Mesothelial cell of epicardium (in vitro differentiated cells): ENCODE measurements at regions not wholly inside any gene's neighbourhood (a gene's known extent, or its start where the extent isn't known, plus 50 kb on each side); places are given as distances from the start of the nearest gene placed in this dataset.
"Not testable (repeated sequence)": the region's sequence is repeated elsewhere in the genome, so short reads cannot be mapped to it uniquely, and the experiment has no call there.

Experiments used
- DNase-seq, 2 experiments: peaks; one replicate each; pipeline ENCODE4 v3.0.0; 2021; ENCODE audit warnings: low spot score in 2 of 2; ENCODE audit not compliant: unreplicated experiment in 2 of 2
- H3K27ac Mint-ChIP-seq: 2 replicates; pipeline ENCODE4 v1.8.0; 2021; ENCODE audit warnings: mixed read lengths
- H3K27me3 Mint-ChIP-seq: 2 replicates; pipeline ENCODE4 v1.8.0; 2021; ENCODE audit warnings: low read depth, mixed read lengths
- H3K36me3 Mint-ChIP-seq: 2 replicates; pipeline ENCODE4 v1.8.0; 2021; ENCODE audit warnings: mixed read lengths
- H3K4me1 Mint-ChIP-seq: 2 replicates; pipeline ENCODE4 v1.8.0; 2021; ENCODE audit warnings: mixed read lengths
- H3K4me3 Mint-ChIP-seq: 2 replicates; pipeline ENCODE4 v1.8.0; 2021; ENCODE audit warnings: mild to moderate bottlenecking, moderate library complexity, mixed read lengths
- H3K9me3 Mint-ChIP-seq: 2 replicates; pipeline ENCODE4 v1.8.0; 2021; ENCODE audit warnings: mixed read lengths
- TF ChIP-seq, protein P1 (sequence below): fragments of 200-600 bp; sonication (generic); IDR thresholded peaks from one replicate; pipeline ENCODE4 v1.5.0; 2021; ENCODE audit warnings: antibody characterized with exemption; ENCODE audit not compliant: unreplicated experiment

DNA sequence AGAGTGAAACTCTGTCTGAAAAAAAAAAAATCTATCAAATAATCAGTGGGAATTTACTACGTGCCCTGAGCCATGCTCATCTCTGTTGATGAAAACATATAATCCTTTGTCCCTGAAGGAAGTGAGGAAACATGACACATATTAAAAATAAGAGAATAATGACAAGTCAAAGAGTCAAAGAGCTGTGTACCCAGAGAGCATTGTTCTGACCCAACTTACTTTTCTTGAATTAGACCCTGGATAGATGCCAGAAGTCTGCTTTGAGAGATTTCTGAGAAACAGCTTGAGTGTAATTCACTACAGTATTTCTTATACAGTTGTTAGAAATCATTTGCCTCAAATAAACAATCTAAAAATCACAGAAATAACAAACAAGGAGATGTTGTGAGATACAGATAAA lies 490.0 kb upstream of the PIK3R1 start:
- Mint-ChIP-seq H3K36me3 (no peaks in the 10 kb centered on the region), H3K27me3 (no peaks in the 10 kb centered on the region), H3K4me3 (no peak overlapping the region), H3K27ac (no peak overlapping the region), H3K4me1 (peaks cover 20% of the 10 kb centered on the region), H3K9me3 (peaks cover 4% of the 10 kb centered on the region)
- no peak for DNase-seq
- TF ChIP-seq, protein P1, sequence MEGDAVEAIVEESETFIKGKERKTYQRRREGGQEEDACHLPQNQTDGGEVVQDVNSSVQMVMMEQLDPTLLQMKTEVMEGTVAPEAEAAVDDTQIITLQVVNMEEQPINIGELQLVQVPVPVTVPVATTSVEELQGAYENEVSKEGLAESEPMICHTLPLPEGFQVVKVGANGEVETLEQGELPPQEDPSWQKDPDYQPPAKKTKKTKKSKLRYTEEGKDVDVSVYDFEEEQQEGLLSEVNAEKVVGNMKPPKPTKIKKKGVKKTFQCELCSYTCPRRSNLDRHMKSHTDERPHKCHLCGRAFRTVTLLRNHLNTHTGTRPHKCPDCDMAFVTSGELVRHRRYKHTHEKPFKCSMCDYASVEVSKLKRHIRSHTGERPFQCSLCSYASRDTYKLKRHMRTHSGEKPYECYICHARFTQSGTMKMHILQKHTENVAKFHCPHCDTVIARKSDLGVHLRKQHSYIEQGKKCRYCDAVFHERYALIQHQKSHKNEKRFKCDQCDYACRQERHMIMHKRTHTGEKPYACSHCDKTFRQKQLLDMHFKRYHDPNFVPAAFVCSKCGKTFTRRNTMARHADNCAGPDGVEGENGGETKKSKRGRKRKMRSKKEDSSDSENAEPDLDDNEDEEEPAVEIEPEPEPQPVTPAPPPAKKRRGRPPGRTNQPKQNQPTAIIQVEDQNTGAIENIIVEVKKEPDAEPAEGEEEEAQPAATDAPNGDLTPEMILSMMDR = no peak

DNA sequence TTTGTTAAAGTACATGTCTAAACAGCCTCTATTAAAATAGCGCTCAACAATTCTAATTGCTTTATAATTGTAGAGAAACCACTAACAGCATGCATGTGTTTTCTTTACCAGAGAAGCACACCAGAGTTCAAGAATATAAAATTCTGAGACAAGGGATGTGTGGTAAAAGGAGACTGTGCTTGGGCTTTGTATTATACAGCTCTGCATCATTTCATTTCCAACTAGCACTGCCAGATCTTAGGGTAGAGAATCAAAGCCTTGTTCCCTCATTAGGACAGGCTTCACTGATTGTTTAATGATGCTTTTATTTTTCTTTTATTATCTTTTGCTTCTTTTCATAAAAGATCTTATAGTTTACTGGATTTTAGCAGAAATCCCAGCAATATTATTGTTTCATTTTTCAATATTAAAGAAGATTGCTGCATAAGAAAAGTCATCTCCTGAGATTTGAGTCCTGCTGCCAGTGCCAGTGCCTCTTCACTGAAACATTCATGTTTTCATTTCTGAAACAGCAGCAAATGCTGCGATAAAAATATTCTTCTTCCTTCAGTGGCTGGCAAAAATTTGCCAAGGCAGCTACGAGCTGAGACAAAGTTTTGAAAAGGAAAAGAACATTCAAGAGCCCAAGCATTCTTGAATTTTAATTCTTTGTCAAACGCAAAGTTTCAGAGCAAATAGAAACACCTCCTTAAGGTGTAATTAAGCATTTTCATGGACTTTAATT lies 491.0 kb upstream of the PIK3R1 start:
- no peaks in the 10 kb centered on the region for H3K27me3 Mint-ChIP-seq
- peaks cover 4% of the 10 kb centered on the region for H3K9me3 Mint-ChIP-seq
- DNase-seq = no peak
- H3K4me3 Mint-ChIP-seq = no peak overlapping the region
- peaks cover 20% of the 10 kb centered on the region for H3K4me1 Mint-ChIP-seq
- TF ChIP-seq, protein P1 = no peak
- H3K36me3 Mint-ChIP-seq = no peaks in the 10 kb centered on the region
- no peak overlapping the region for H3K27ac Mint-ChIP-seq

DNA sequence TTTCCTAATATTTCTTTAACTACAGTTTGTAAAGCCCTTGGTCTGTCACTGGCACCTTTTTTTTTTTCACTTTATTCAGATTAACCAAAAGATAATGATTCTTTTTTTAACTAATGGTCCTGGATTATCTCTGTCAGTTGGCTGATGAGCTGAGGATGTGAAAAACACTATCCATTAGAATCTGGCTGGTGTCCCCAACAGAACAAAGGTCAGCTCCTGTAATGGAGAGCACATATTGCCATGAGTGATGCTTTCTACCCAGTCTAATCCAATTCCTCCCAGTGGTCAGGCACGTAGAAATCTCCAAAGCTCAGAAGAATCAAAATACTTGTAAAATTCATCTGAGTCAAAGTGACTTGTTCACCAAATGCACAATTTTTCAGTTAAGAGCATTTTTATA lies 491.7 kb upstream of the PIK3R1 start:
- Mint-ChIP-seq H3K9me3 (peaks cover 4% of the 10 kb centered on the region), H3K27me3 (no peaks in the 10 kb centered on the region), H3K4me3 (no peak overlapping the region), H3K27ac (no peak overlapping the region), H3K4me1 (peaks cover 13% of the 10 kb centered on the region), H3K36me3 (no peaks in the 10 kb centered on the region)
- no peak for DNase-seq
- TF ChIP-seq, protein P1 = no peak

DNA sequence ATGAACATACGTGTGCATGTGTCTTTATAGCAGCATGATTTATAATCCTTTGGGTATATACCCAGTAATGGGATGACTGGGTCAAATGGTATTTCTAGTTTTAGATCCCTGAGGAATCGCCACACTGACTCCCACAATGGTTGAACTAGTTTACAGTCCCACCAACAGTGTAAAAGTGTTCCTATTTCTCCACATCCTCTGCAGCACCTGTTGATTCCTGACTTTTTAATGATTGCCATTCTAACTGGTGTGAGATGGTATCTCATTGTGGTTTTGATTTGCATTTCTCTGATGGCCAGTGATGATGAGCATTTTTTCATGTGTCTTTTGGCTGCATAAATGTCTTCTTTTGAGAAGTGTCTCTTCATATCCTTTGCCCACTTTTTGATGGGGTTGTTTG lies 493.0 kb upstream of the PIK3R1 start:
- H3K27me3 Mint-ChIP-seq, H3K36me3 Mint-ChIP-seq, DNase-seq, H3K4me1 Mint-ChIP-seq, H3K4me3 Mint-ChIP-seq, H3K9me3 Mint-ChIP-seq, H3K27ac Mint-ChIP-seq: not testable (repeated sequence)

DNA sequence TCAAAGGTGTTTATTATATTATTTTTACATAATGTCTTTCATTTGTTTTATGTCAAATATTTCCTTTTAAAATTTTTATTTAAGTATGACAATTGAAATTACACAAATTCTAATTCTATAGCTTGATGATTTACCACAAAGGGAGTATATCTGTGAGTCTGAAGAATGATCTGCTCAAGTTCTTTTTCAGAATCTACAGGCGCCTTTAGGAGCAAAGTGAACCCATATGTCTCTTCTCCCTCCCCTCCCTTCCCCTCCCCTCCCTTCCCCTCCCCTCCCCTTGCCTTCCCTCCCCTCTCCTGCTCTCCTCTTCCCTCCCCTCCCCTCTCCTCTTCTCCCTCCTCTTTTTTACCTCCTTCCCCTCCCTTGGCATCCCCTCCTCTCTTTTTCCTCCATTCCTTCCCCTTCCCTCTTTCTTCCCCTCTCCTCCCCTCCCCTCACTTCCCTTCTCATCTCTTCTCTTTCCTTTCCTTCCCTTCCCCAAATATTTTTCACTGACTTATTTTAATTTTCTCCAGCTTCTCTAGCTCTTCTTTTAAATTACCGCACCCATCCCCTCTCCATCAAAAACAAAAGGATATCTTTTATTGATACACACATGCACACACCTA lies 495.3 kb upstream of the PIK3R1 start:
- TF ChIP-seq, protein P1 = no peak
- H3K36me3 Mint-ChIP-seq = no peaks in the 10 kb centered on the region
- DNase-seq = no peak
- no peak overlapping the region for H3K27ac Mint-ChIP-seq
- H3K4me1 Mint-ChIP-seq = no peaks in the 10 kb centered on the region
- H3K27me3 Mint-ChIP-seq = no peaks in the 10 kb centered on the region
- H3K4me3 Mint-ChIP-seq = no peak overlapping the region
- H3K9me3 Mint-ChIP-seq = no peaks in the 10 kb centered on the region

DNA sequence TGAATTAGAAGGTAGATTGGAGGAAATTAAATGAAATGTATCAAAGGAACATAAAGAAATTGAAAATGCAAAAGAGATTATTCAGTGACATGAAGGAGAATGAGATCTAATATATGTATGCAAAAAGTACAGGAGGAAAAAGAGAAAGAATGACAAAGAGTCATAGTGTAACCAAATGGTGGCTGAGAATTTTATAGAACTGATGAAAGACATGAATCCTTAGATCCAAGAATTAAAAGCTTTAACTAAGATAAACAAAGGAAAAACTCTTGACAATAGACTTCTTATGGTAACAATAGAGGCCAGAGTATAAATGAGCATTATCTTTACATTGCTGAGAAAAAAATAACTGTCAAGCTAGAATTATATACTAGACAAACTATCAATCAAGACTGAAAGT lies 505.4 kb upstream of the CD180 start:
- no peaks in the 10 kb centered on the region for H3K4me1 Mint-ChIP-seq
- peaks cover 18% of the 10 kb centered on the region for H3K36me3 Mint-ChIP-seq
- DNase-seq = no peak
- H3K4me3 Mint-ChIP-seq = no peak overlapping the region
- peaks cover 43% of the 10 kb centered on the region for H3K9me3 Mint-ChIP-seq
- H3K27ac Mint-ChIP-seq = no peak overlapping the region
- H3K27me3 Mint-ChIP-seq = no peaks in the 10 kb centered on the region
- TF ChIP-seq, protein P1 = no peak
